NCI-H2196 (cell line): ENCODE measurements at regions not wholly inside any gene's neighbourhood (a gene's known extent, or its start where the extent isn't known, plus 50 kb on each side); places are given as distances from the start of the nearest gene placed in this dataset.

Source experiments
- DNase-seq: peaks from one replicate; lab custom pipeline; 2025; ENCODE audit not compliant: unreplicated experiment; lab: John Stamatoyannopoulos, UW

DNA sequence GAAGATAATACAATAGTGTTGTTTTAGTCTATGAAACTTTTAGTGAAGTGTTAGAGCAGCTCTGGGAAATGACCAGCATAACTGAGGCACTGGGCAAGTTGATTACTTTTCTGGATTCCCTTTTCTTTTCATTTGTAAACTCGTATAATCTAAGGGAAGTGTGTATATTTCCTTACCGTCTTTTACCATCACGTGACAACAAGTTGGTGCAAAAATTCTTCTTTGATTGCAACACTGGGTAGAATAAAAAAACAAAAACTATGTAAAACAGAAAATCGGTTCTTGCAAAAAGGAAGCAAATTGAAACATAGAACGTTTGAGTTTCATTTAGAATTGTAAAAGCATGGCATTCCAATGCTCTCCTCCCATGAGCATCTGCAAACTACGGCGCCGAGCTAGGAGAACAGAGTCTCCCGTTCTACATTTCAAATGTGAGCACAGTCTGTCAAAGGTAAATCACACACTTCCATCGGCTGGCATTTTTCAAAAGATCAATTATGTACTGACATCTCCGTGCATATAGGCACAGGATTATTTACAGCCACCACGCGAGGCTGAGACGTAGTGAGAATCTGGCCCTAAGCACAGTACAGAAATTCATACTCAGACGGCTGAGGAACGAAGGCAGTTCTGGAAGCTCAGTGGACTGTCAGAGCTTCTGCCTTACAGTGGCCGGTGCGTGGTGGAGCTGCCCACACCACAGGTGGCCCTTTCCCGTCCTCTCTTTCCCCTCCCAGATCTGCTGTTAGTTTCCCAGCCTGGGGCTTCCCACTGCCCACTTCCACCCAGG lies 314.0 kb downstream of the BMP7 start:
- no peak for DNase-seq

DNA sequence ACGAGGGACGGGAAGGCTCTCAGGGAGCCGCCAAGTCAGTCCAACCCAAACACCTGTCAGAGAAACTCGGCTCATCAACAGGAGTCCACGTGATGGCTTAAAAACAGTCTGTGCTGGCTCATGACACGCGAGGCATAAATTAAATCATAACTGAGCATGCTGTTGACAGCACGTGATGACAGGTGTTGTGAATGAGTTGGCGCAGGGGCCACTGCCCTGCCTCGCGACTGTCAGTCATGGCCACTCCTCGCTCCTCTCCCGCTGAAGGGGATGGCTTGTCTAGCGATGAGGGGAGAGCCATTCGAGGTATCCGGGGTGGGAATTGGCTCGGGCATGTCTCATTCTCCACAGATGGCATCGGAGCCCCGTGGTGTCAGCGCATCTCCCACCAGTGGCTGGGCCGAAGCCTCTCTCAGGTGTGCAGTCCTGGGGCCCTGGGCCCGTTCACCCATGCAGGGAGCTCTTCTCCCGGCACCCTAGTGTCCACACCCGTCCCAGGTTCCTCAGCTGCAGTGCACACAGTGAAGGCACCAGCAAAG lies 313.3 kb downstream of the BMP7 start:
- DNase-seq, result no peak

DNA sequence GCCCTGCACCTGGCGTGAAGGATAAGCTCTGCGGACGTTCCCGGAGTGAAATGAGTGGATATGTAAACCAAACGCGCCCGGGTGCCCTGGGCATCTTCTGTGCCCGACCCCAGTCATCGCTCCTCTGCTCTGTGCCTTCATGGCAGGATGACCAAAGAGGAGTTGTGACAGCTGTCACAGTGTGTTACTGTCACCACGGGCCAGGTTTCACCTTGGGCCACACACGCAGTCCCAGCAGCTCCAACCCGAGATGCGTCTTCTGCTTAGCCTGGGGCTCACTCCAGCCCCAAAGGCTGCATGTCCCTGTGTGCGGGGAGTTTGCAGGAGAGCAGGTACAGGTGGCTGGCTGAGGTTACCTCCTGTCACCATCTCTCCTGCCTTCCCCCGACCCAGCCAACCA lies 311.6 kb downstream of the BMP7 start:
- no peak for DNase-seq

DNA sequence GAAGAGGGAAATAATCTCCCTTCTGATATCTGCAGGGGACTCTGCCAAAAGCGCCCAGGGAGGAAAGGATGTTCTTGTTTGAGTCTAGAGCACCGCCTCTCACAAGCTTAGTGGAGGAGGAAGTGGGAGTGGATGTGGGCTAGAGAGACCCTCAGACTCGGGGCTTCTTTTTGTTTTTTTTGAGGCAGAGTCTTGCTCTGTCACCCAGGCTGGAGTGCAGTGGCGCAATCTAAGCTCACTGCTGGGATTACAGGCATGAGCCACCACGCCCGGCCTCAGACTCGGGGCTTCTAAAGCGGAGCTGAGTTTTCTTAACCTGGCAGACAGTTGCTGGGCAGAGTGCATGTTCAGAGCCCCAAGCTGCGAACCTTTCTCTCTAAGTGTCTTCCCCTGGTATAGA lies 310.8 kb downstream of the BMP7 start:
- DNase-seq, result no peak

DNA sequence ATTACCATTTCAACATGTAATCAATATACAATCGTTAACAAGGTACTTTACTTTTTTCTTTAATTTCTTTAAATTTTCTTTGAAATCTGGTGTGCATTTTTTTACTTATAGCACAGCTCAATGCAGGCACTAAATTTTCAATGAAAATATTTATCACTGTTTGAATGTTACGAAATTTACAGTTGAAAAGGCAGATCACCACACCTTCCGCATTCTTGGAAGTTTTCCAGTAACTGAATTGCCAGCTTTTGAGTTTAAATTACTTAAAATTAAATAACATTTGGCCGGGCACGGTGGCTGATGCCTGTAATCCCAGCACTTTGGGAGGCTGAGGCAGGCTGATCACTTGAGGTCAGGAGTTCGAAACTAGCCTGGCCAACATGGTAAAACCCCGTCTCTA lies 309.9 kb downstream of the BMP7 start:
- DNase-seq, result no peak

DNA sequence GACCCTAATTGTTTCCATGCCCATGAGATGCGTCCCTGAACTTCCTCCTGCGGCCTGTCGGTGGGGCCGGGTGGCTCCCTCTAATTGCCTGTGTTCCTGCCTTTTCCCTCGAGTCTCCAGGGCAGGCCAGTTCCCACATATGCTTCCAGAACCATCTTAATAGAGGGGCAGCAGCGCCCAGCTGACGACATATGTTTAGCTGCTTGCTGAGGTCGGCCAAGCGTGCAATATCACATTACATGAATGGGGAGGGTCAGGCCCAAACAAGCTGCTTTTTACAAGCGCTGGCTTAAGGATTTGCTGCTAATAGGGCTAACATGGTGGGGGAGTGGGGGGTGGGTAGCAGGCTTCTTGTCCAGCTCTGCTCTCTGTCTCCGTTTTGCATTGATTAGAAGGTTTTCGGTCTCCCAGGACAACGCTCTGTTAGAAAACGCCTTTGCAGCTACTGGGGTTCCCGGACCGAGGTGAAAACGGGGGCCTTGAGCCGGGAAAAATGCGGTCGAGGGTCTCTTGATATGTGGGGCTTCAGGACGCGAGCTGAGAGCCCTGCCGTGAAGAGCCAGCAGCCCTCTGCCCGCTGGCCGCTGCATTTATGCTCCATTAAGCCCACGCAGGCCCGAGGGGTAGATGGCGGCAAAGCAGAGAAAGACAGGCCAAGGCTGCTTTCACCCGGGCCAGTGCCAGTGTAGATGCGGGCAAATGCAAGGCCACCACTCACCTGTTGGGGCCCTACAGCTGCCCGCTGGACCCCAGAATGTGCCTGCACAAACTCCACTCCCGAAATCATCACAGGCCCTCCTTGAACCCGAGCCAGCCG lies 308.5 kb downstream of the BMP7 start:
- DNase-seq, result no peak

DNA sequence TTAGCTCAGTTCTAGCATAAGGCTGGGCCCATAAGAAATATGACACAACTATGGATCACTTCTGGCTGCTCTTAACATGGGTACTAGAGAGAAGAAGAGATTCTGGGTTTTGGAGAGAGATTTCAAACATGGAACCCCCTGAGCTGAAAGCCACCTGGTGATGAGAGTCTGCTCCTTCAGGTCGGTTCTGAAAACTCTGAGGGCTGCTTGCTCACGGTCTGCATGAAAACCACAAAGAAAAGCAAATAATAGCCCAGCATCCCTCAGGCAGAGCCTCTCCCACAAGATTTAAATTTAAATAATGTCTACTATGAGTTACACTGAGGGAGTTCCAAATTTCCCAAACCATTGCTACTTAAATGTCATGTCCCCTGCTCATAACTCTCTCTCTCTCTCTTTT lies 301.5 kb downstream of the BMP7 start:
- no peak for DNase-seq

DNA sequence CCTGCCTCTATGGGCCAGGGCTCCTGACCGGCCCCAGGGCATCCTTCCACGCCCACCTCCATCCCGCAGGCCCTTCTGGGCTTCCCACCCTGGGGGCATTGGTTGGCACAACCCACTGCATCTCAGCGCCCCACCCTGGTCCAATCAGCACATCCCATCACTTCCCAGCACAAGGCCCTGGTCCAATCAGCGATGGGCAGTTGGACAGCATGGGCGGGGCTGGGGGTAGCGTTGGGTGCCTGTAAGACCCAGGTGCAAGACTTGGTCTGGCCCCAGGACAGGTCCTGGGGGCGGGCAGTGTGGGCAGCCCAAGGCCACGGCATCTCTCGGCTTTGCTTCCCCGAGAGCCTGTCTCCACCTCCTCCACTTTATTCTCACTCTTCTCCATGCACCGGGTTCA lies 298.5 kb downstream of the BMP7 start:
- DNase-seq, result no peak

DNA sequence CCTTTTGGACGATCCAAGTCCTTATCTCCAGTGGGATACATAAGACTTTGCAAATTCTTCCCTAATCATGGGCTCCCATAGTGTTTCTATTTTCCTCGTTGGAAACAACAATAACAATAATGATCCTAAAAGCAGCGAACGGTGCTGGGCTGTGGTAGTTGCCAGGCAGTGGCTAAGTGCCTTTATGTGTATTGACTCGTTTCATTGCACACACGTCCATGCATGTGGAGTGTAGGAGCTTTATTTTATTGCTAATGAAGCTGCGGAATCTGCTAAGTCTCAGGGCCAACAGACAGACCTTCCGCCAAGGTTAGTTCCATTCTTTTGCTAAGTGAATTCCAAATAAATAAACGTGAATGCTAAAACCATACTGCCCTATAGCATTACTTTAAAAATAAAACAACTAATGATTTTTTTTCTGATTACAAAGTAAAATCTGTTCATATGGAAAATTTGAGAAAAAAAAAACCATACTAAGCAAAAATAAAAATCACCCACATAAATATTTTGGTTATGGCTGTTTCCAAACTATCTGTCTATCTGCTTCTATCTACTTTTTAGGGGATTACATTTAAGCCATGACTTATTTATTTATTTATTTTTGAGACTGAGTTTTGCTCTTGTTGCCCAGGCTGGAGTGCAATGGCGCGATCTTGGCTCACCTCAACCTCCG lies 297.9 kb downstream of the BMP7 start:
- no peak for DNase-seq

DNA sequence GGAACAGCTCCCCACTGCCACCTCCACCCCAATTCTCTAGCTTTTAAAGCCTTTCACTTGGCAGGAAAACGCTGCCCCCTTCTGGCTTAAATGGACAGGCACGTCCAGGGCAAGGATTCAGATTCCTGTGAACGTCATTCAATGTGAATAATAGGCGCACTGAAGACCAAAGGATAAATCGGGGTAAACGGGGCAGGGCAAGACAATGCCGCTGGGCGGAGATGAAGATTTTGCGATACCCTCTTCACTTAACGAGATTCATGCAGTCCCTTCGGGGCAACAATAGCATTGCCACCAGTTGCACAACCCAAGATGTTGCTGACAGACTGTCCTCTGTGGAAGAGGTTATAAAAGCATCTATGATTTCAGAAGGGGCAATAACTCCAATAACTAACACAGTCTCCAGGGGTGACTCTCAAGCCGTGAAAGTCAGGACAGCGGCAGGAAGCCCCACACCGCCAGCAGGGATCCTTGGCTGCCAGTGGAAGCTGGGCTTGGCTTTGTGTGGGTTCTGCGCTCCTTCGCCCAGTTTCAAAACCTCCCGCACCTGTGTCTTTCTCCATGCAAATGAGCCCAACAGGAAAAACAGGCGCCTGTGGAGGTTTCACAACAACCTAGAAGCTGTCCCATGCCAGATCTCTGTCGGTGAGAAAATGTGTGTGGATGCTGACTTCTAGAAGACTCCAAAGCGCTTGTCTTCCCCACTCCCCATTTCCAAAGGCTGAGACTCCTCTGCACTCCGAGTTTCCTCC lies 291.8 kb downstream of the BMP7 start:
- no peak for DNase-seq

DNA sequence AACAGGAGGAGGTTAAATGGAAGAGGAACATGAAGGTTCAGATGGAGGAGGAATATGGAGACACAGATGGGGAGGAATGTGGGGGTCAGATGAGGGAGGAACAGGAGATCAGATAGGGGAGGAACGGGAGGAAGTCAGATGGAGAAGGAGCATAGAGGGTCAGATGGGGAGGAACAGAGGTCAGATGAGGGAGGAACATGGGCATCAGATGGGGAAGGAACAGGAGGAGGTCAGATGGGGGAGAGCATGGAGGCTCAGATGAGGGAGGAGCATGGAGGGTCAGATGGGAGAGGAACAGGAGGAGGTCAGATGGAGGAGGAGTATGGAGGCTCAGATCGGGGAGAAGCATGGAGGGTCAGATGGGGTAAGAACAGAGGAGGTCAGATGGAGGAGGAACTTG lies 290.6 kb downstream of the BMP7 start:
- no peak for DNase-seq

DNA sequence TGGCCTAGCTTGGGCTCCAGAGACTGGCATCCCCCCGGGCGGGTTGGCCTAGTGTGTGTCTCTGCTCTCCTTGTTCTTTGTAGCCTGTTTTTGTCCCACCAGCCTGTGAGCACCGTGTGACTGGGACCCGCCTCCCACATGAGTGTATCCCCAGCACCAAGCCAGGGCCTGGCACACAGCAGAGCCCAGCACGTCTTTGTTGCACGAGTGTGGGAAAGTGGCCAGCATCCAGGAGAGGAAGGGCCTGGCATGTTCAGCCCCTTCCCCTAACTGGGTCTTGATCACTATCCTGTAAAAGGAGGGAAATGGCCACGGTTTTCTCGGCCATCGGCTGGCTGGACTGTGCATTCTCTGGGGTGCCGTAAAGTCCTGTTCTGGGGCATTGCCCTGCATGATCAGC lies 290.1 kb downstream of the BMP7 start:
- no peak for DNase-seq

DNA sequence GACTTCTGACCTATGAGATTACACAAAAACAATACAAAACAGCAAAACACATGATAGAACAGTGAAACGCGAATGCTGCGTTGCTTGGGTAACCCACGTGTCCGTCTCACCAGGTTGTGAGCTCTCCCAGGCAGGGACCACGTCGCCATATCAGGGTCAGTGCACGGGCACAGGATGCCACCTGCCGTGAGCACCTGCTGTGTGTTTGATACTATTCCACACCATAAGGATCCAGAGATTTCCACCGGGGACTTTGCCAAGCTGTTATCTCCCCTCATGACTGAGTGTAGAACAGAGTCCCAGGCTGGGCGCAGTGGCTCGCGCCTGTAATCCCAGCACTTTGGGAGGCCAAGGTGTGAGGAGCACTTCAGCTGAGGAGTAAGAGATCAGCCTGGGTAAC lies 288.0 kb downstream of the BMP7 start:
- no peak for DNase-seq

DNA sequence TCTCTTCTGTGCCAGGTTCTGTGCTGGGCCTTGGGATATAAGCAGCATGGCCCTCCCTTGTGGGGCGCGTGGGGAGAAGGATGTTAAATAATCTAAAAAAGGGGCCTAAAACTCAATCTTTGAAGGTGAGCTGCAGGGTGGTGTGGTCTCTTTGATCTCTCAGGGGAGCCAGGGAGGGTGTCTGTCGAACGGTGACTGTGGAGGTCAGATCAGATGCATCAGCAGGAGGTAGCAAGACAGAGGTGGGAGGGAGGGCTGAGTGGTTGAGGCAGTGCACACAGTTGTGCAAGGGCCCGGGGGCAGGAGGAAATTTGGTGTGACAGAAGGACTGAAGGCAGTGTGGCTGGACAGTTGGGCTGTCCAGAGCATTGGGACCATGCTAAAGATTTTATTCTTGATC lies 287.3 kb downstream of the BMP7 start:
- no peak for DNase-seq

DNA sequence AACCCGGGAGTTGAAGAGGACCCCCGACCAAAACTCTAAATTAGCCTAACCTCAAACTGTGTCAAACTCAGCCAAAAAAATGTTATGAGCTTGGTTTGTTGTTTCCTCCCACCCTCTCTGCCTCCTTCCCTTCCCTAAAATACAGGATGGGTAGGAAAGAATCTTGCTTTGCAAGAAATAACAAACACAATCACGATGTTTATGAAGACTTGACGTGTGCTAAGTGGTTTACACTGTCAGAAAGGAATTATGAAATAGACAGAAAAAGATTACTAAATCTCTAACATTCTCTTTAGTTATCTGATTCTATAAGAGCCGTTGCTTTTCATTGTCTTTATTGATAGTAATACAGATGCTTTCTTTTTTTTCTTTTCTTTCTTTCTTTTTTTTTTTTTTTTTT lies 285.1 kb downstream of the BMP7 start:
- no peak for DNase-seq

DNA sequence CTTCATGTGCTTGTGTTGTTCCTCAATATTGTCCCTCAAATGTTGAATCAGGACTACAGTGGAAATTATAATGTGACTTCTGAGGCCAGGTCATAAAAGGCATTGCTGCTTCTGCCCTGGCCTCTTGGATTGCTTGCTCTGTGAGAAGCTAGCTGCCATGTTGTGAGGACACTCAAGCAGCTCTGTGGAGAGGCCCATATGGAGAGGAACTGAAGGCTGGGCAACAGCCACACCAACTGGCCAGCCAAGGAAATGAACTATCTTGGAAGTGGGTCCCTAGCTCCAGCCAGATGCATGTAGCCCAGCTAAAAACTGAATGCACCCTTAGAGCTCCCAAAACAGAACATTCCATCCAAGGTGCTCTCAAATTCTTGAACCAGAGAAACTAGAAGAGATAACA lies 282.6 kb downstream of the BMP7 start:
- DNase-seq, result no peak

DNA sequence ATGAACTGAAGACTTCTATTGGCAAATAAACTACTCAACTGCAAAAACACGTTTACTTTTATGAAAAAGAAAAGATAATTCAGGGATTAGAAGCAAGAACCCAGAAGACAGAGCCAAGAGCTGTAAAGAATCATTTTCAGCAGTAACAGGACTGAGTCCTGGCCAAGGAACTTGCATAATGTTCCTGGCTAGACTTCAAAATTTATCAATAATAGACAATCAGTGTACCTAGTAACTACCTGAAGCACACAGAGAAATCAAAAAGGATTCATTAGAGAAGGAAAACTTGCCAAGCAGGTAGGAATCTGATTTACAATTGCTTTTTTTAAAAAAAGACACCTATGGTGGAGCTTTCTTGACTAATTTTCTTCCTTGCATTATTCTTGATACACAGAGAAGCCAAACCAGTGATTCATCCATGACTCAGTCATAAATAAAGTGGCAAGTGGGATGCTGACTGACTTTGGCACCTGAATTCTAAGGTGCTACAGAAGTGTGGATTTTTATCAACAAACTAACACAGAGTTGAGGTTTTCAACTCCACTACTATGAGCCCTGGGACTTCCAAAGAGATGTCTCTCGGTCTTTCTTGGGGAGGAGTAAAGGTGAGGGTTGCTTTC lies 281.3 kb downstream of the BMP7 start:
- DNase-seq, result no peak

DNA sequence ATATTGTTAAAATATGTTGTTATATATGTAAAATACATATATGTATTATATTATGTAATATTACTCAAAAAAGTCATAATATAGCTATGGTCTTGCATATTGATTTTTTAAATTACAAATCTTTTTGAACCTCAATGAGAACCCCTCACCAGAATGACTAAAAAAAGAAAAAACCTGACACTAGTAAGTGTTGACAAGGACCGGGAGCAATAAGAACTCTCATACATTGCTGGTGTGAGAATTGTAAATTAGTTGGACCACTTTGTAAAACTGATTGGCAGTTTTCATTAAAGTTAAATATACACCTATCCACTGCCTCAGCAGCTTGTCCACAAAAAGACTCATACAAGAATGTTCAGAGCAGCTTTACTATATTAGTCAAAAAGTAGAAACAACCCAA lies 280.0 kb downstream of the BMP7 start:
- DNase-seq, result no peak

DNA sequence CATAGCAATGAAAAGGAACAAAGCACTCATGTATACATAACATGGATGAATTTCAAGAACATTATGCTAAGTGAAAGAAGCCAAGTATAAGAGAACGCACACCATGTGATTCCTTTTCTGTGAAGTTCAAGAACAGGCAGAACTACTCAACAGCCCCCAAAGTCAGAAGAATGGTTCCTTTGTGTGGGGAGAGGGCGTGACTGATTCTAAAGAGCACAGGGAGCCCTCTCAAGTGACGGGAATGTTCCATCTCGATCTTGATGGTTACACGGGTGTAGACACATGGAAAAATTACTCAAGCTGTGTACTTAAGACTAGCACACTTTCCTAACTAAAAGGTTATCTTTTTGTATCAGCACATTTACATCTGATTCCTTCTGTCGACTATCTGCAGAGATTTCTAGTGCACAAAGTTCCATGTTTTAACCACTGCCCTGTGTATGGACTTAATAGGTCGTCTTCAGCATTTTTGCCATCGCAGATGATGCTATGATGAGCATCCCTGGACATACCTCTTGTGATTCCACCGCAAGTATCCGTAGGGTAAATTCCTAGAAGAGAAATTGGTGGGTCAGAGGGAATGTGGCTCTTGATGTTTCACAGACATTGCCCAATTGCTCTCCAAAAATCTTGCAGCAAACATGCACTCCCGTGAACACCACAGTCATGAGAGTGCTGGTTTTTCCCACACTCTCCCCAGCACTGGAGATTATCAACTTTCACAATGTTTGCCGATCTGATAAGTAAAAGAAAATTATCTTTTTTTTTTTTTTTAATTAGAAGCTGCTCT lies 279.3 kb downstream of the BMP7 start:
- DNase-seq, result no peak

DNA sequence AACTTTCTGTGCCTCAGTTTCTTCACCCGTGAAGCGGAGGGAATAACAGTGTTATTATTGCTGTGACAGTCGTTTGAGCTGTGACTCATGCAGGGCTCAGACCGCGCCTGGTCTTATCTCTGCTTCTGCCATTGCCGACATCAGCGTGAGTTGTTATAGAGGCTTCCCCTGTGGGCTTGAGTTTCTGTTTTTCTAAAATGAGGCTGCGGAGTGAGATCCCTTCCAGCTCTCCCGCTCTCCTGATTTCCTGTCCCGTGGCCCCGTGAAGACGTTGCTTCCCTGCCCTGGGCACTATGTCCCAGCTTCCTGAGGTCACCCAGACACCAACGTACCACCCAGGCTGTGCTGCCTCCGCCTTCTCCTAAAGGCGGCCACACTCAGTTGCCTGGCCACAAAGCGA lies 278.5 kb downstream of the BMP7 start:
- DNase-seq, result no peak
